Peyer's patch (tissue), 4 donors: ENCODE measurements at regions not wholly inside any gene's neighbourhood (a gene's known extent, or its start where the extent isn't known, plus 50 kb on each side); places are given as distances from the start of the nearest gene placed in this dataset.

Experiments used
- CTCF ChIP-seq, 6 experiments: fragments of 450-650 bp in 4 of 6; fragments of 200-600 bp in 2 of 6; sonication (generic) in 1 of 6; IDR thresholded peaks; one replicate each; pipeline ENCODE4 v1.5.1; 2017 to 2019; ENCODE audit warnings: antibody characterized with exemption in 6 of 6, mild to moderate bottlenecking in 3 of 6, moderate library complexity in 1 of 6
- POLR2A ChIP-seq, 2 donors: fragments of 450-650 bp; IDR thresholded peaks; one replicate each; pipeline ENCODE4 v1.5.1; 2017; ENCODE audit warnings: antibody characterized with exemption in 2 of 2, mild to moderate bottlenecking in 2 of 2, moderate library complexity in 2 of 2

GRCh38 chr9:27838876-27839275 is 265.6 kb upstream of the C9orf72 start:
- no peak for TF ChIP-seq POLR2A (IDR thresholded peaks at IDR 0.05)
- TF ChIP-seq CTCF (IDR thresholded peaks at IDR 0.05) = no peak
